Liver (tissue), 7 donors: ENCODE measurements at regions not wholly inside any gene's neighbourhood (a gene's known extent, or its start where the extent isn't known, plus 50 kb on each side); places are given as distances from the start of the nearest gene placed in this dataset.

Experiments used
- DNase-seq: peaks from one replicate; pipeline ENCODE4 v3.0.0-alpha.2; 2017; ENCODE audit warnings: low spot score
- H3K27ac ChIP-seq, 2 donors: one replicate each; pipeline ENCODE4 v1.7.0; 2013; ENCODE audit warnings: inconsistent platforms in 2 of 2, low read length in 2 of 2, control low read depth in 1 of 2, low read depth in 1 of 2, mild to moderate bottlenecking in 1 of 2
- H3K27me3 ChIP-seq, 4 donors: one replicate each; pipeline versions ENCODE4 v1.6.1 to v1.7.0; 2013; ENCODE audit warnings: low read length in 3 of 4, inconsistent platforms in 1 of 4, mild to moderate bottlenecking in 1 of 4, moderate library complexity in 1 of 4; ENCODE audit not compliant: control insufficient read depth in 4 of 4, insufficient read depth in 4 of 4
- H3K36me3 ChIP-seq, 4 donors: one replicate each; pipeline versions ENCODE4 v1.6.1 to v1.7.0; 2013; ENCODE audit warnings: low read length in 3 of 4, mild to moderate bottlenecking in 3 of 4, low read depth in 1 of 4, moderate library complexity in 1 of 4; ENCODE audit not compliant: control insufficient read depth in 4 of 4, insufficient read depth in 3 of 4
- H3K4me1 ChIP-seq, 4 donors: one replicate each; pipeline versions ENCODE4 v1.6.1 to v1.7.0; 2013; ENCODE audit warnings: low read length in 3 of 4, mild to moderate bottlenecking in 3 of 4, moderate library complexity in 1 of 4; ENCODE audit not compliant: control insufficient read depth in 4 of 4, insufficient read depth in 4 of 4
- H3K4me3 ChIP-seq, 3 donors: one replicate each; pipeline versions ENCODE4 v1.6.1 to v1.7.0; 2013; ENCODE audit warnings: low read length in 3 of 3, control low read depth in 1 of 3, low read depth in 1 of 3, mild to moderate bottlenecking in 1 of 3
- H3K9ac ChIP-seq, 2 donors: one replicate each; pipeline ENCODE4 v1.7.0; 2013; ENCODE audit warnings: low read length in 2 of 2, mild to moderate bottlenecking in 2 of 2, moderate library complexity in 2 of 2, control low read depth in 1 of 2, low read depth in 1 of 2
- H3K9me3 ChIP-seq, 4 donors: one replicate each; pipeline versions ENCODE4 v1.6.1 to v1.7.0; 2013; ENCODE audit warnings: low read length in 3 of 4; ENCODE audit not compliant: control insufficient read depth in 4 of 4
- FOXA1 ChIP-seq: IDR thresholded peaks from 2 replicates; pipeline ENCODE4 v1.6.1; 2016; ENCODE audit warnings: antibody characterized with exemption
- GABPA ChIP-seq, 2 donors: IDR thresholded peaks in 1 of 2; conservative IDR thresholded peaks in 1 of 2; 2 replicates each; pipeline ENCODE4 v1.6.1; 2016; ENCODE audit warnings: antibody characterized with exemption in 2 of 2, mild to moderate bottlenecking in 1 of 2, moderate library complexity in 1 of 2
- HNF4A ChIP-seq, 2 donors: conservative IDR thresholded peaks; 2 replicates each; pipeline ENCODE4 v1.6.1; 2016; ENCODE audit warnings: antibody characterized with exemption in 2 of 2, mild to moderate bottlenecking in 2 of 2
- HNF4G ChIP-seq: IDR thresholded peaks from 2 replicates; pipeline ENCODE4 v1.6.1; 2016; ENCODE audit warnings: antibody characterized with exemption
- RXRA ChIP-seq, 2 donors: IDR thresholded peaks; 2 replicates each; pipeline ENCODE4 v1.6.1; 2017 to 2018; ENCODE audit warnings: antibody characterized with exemption in 2 of 2, mild to moderate bottlenecking in 1 of 2
- SP1 ChIP-seq: IDR thresholded peaks from 2 replicates; pipeline ENCODE4 v1.6.1; 2018; ENCODE audit warnings: antibody characterized with exemption, mild to moderate bottlenecking
- TAF1 ChIP-seq: conservative IDR thresholded peaks from 2 replicates; pipeline ENCODE4 v1.6.1; 2016; ENCODE audit warnings: antibody characterized with exemption, mild to moderate bottlenecking
- YY1 ChIP-seq: IDR thresholded peaks from 2 replicates; pipeline ENCODE4 v1.6.1; 2016; ENCODE audit warnings: antibody characterized with exemption, mild to moderate bottlenecking
- WGBS: extraction: QIAGEN DNeasy Blood & Tissue Kit; methylation state at CpG from one replicate; pipeline ENCODE4 v1.1.7; 2013; 5-methylcytosine and 5-hydroxymethylcytosine counted together
- TF ChIP-seq, protein P1 (sequence below): IDR thresholded peaks from 2 replicates; pipeline ENCODE4 v1.6.1; 2016; ENCODE audit warnings: antibody characterized with exemption, mild to moderate bottlenecking
- TF ChIP-seq, protein P2 (sequence below): IDR thresholded peaks from 2 replicates; pipeline ENCODE4 v1.6.1; 2016; ENCODE audit warnings: antibody characterized with exemption
- TF ChIP-seq, protein P3 (sequence below): IDR thresholded peaks from 2 replicates; pipeline ENCODE4 v1.6.1; 2016; ENCODE audit warnings: antibody characterized with exemption
- donor health status: healthy.
- donor health status: healthy.
- donor health status: healthy.
- donor health status: healthy.

DNA sequence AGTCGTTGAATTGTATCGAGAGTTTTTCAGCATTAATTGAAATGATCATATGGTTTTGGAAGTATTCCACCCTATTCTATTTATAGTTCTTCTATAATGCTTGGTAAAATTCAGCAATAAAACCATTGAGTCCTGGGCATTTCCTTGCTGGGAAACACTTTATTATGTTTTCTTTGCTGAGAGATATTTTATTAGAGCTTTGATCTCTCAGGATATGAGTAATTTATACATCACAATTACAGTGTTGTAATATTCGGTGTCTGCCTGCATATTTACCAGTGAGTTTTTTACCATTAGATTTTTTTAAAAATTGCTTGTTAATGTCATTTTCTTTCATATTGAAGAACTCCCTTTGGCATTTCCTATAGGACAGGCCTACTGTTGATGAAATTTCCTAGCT, 402.7 kb upstream of the FSIP2 start (continued):
- TF ChIP-seq, protein P1, sequence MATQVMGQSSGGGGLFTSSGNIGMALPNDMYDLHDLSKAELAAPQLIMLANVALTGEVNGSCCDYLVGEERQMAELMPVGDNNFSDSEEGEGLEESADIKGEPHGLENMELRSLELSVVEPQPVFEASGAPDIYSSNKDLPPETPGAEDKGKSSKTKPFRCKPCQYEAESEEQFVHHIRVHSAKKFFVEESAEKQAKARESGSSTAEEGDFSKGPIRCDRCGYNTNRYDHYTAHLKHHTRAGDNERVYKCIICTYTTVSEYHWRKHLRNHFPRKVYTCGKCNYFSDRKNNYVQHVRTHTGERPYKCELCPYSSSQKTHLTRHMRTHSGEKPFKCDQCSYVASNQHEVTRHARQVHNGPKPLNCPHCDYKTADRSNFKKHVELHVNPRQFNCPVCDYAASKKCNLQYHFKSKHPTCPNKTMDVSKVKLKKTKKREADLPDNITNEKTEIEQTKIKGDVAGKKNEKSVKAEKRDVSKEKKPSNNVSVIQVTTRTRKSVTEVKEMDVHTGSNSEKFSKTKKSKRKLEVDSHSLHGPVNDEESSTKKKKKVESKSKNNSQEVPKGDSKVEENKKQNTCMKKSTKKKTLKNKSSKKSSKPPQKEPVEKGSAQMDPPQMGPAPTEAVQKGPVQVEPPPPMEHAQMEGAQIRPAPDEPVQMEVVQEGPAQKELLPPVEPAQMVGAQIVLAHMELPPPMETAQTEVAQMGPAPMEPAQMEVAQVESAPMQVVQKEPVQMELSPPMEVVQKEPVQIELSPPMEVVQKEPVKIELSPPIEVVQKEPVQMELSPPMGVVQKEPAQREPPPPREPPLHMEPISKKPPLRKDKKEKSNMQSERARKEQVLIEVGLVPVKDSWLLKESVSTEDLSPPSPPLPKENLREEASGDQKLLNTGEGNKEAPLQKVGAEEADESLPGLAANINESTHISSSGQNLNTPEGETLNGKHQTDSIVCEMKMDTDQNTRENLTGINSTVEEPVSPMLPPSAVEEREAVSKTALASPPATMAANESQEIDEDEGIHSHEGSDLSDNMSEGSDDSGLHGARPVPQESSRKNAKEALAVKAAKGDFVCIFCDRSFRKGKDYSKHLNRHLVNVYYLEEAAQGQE = no peak

DNA sequence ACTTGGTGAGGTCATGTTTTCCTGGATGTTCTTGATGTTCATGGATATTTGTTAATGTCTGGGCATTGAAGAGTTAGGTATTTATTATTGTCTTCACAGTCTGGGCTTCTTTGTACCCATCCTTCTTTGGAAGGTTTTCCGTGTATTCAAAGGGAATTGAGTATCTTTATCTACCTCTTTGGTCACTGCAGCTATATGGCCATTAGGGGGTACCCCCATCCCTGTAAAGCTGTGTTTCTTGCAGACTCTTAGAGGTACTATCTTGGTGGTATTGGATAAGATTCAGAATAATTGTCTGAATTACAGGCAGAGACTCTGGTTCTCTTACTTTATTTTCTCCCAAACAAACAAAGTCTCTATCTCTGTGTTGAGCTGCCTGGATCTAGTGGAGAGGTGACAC, 401.6 kb upstream of the FSIP2 start:
- H3K4me3 ChIP-seq = no peak overlapping the region
- no peak for DNase-seq
- no peaks in the 10 kb centered on the region for H3K27me3 ChIP-seq
- H3K9ac ChIP-seq = no peak overlapping the region
- WGBS = 64% methylated on average over 1 of the region's 1 CpG
- H3K4me1 ChIP-seq = no peaks in the 10 kb centered on the region
- TF ChIP-seq, protein P2, sequence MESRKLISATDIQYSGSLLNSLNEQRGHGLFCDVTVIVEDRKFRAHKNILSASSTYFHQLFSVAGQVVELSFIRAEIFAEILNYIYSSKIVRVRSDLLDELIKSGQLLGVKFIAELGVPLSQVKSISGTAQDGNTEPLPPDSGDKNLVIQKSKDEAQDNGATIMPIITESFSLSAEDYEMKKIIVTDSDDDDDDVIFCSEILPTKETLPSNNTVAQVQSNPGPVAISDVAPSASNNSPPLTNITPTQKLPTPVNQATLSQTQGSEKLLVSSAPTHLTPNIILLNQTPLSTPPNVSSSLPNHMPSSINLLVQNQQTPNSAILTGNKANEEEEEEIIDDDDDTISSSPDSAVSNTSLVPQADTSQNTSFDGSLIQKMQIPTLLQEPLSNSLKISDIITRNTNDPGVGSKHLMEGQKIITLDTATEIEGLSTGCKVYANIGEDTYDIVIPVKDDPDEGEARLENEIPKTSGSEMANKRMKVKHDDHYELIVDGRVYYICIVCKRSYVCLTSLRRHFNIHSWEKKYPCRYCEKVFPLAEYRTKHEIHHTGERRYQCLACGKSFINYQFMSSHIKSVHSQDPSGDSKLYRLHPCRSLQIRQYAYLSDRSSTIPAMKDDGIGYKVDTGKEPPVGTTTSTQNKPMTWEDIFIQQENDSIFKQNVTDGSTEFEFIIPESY = no peak
- TF ChIP-seq, protein P3, sequence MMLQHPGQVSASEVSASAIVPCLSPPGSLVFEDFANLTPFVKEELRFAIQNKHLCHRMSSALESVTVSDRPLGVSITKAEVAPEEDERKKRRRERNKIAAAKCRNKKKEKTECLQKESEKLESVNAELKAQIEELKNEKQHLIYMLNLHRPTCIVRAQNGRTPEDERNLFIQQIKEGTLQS = no peak
- TF ChIP-seq HNF4A (conservative IDR thresholded peaks at IDR 0.05) = no peak
- no peak for TF ChIP-seq FOXA1
- TF ChIP-seq TAF1 = no peak
- no peak for TF ChIP-seq HNF4G
- TF ChIP-seq, protein P1 = no peak
- TF ChIP-seq SP1 = no peak
- no peak for TF ChIP-seq GABPA (IDR thresholded peaks at IDR 0.05 in 1 of 2, conservative IDR thresholded peaks at IDR 0.05 in 1 of 2)
- H3K27ac ChIP-seq = no peak overlapping the region
- no peaks in the 10 kb centered on the region for H3K36me3 ChIP-seq
- H3K9me3 ChIP-seq = no peaks in the 10 kb centered on the region

DNA sequence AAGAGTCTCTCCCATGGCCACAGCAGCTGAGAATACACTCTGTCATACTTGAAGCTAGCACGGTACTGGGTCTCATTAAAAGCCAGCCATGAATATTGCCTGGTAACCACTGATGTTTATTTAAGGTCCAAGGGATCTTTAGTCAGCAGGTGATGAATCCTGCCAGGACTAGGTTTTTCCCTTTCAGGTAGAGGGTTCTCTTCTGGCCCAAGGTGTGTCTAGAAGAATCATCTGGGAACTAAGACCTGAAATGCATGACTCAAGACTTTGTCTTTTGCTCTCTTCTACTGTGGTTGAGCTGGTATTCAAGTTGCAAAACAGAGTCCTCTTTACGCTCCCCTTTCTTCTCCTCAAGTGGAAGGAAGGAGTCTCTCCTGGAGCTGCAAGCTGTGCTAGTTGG, 400.5 kb upstream of the FSIP2 start:
- 89% methylated on average over 2 of the region's 2 CpGs for WGBS
- Histone ChIP-seq H3K4me3 (no peak overlapping the region), H3K27me3 (no peaks in the 10 kb centered on the region), H3K9me3 (no peaks in the 10 kb centered on the region), H3K36me3 (no peaks in the 10 kb centered on the region), H3K4me1 (no peaks in the 10 kb centered on the region), H3K9ac (no peak overlapping the region), H3K27ac (no peak overlapping the region)
- no peak for DNase-seq
- TF ChIP-seq, protein P1 = no peak
- TF ChIP-seq HNF4G = no peak
- TF ChIP-seq, protein P3 = no peak
- TF ChIP-seq YY1 = no peak
- TF ChIP-seq RXRA (IDR thresholded peaks at IDR 0.05) = no peak
- no peak for TF ChIP-seq TAF1
- no peak for TF ChIP-seq GABPA (IDR thresholded peaks at IDR 0.05 in 1 of 2, conservative IDR thresholded peaks at IDR 0.05 in 1 of 2)
